HepG2 (cell line): ENCODE measurements at regions not wholly inside any gene's neighbourhood (a gene's known extent, or its start where the extent isn't known, plus 50 kb on each side); places are given as distances from the start of the nearest gene placed in this dataset.

ENCODE experiments used
- ATAC-seq: fragments of 200-7000 bp; cut with Tn5 transposase; 3 replicates; pipeline ENCODE4 v1.9.1; 2020; ENCODE audit warnings: mild to moderate bottlenecking, moderate library complexity
- BruUV-seq: library from RNA; stranded (reverse); fragments of 400-500 nt; replicated peaks from 2 replicates; lab custom pipeline; 2021; lab: Mats Ljungman, UMichigan
- CTCF ChIA-PET: fragments of 300-600 bp; formaldehyde crosslinking; extraction: SDS; loops from one replicate; lab custom pipeline; 2021; ENCODE audit warnings: low total read pairs, inconsistent platforms, low intra/inter-chr PET ratio; lab: Yijun Ruan, JAX
- POLR2A ChIA-PET: fragments of 350-600 bp; sonication (Branson Sonifier 250); formaldehyde crosslinking; loops from one replicate; lab custom pipeline; 2020; ENCODE audit warnings: antibody characterized with exemption, inconsistent platforms; lab: Yijun Ruan, JAX
- DNase-seq: peaks from one replicate; pipeline ENCODE4 v3.0.0-alpha.2; 2015; ENCODE audit warnings: low spot score
- FAIRE-seq: peaks from 3 replicates; lab custom pipeline; 2011; peaks lifted over from hg19 to GRCh38; lab: Jason Lieb, UNC
- H2AFZ ChIP-seq: one replicate; pipeline ENCODE4 v1.6.1; 2011; ENCODE audit warnings: low read length, inconsistent platforms
- H3K27ac ChIP-seq: fragments of 300-600 bp; 3 replicates; pipeline ENCODE4 v1.8.0; 2011; ENCODE audit warnings: mixed run types, mild to moderate bottlenecking, mixed read lengths, low read length, inconsistent platforms; ENCODE audit not compliant: insufficient read depth; ENCODE audit errors: extremely low read length
- H3K27me3 ChIP-seq, 2 experiments: fragments of 200-600 bp in 1 of 2; 2 replicates in 1 of 2; 3 replicates in 1 of 2; pipeline versions ENCODE4 v1.6.0 to v1.8.0; 2011; ENCODE audit warnings: low read length in 2 of 2, mild to moderate bottlenecking in 2 of 2, moderate library complexity in 2 of 2, inconsistent platforms in 1 of 2; ENCODE audit not compliant: insufficient read depth in 2 of 2, control insufficient read depth in 1 of 2
- H3K36me3 ChIP-seq, 2 experiments: fragments of 200-600 bp in 1 of 2; replicated peaks in 1 of 2; 2 replicates in 1 of 2; 3 replicates in 1 of 2; pipeline versions ENCODE4 v1.5.1 to v1.8.0; 2011; ENCODE audit warnings: low read length in 2 of 2, inconsistent platforms in 1 of 2; ENCODE audit not compliant: insufficient read depth in 2 of 2, control insufficient read depth in 1 of 2
- H3K4me1 ChIP-seq: 2 replicates; pipeline ENCODE4 v1.5.1; 2012; ENCODE audit warnings: low read length, inconsistent platforms; ENCODE audit not compliant: insufficient read depth
- H3K4me2 ChIP-seq: 2 replicates; pipeline ENCODE4 v1.6.0; 2011; ENCODE audit warnings: low read depth, low read length, inconsistent platforms
- H3K4me3 ChIP-seq, 3 experiments: fragments of 200-600 bp in 1 of 3; sonication (generic), shearing (Covaris generic) in 1 of 3; replicated peaks in 1 of 3; 2 replicates each; pipeline ENCODE4 v1.5.1; 2011 to 2016; ENCODE audit warnings: low read length in 3 of 3, inconsistent platforms in 2 of 3, low read depth in 2 of 3, mild to moderate bottlenecking in 2 of 3, control low read depth in 1 of 3, mixed read lengths in 1 of 3; ENCODE audit not compliant: insufficient read depth in 1 of 3
- H3K79me2 ChIP-seq: one replicate; pipeline ENCODE4 v1.6.1; 2011; ENCODE audit warnings: low read length, inconsistent platforms; ENCODE audit not compliant: insufficient read depth
- H3K9ac ChIP-seq: 2 replicates; pipeline ENCODE4 v1.6.0; 2011; ENCODE audit warnings: mild to moderate bottlenecking, low read depth, low read length, inconsistent platforms; ENCODE audit not compliant: insufficient read depth
- H3K9me3 ChIP-seq: 2 replicates; pipeline ENCODE4 v1.5.1; 2012; ENCODE audit warnings: mild to moderate bottlenecking, low read length
- H4K20me1 ChIP-seq: 2 replicates; pipeline ENCODE4 v1.6.0; 2011; ENCODE audit warnings: inconsistent platforms, mild to moderate bottlenecking, low read length, moderate library complexity; ENCODE audit not compliant: insufficient read depth
- ATRX ChIP-seq: sonication (generic); formaldehyde crosslinking; IDR thresholded peaks from 2 replicates; pipeline ENCODE4 v1.4.0; 2020; ENCODE audit warnings: missing genetic modification reagents, borderline replicate concordance
- GATA4 ChIP-seq: sonication (generic); IDR thresholded peaks from 2 replicates; pipeline ENCODE4 v1.6.1; 2016; ENCODE audit warnings: antibody characterized with exemption, low read depth, borderline replicate concordance
- GZF1 ChIP-seq: sonication (generic); formaldehyde crosslinking; IDR thresholded peaks from 2 replicates; pipeline ENCODE4 v1.5.1; 2020; ENCODE audit warnings: mild to moderate bottlenecking, missing genetic modification reagents
- IKZF4 ChIP-seq: sonication (generic); formaldehyde crosslinking; IDR thresholded peaks from 2 replicates; pipeline ENCODE4 v1.5.1; 2020; ENCODE audit warnings: borderline replicate concordance, mild to moderate bottlenecking, low read depth, missing genetic modification reagents; ENCODE audit errors: not compliant biosample characterization
- KAT8 ChIP-seq: IDR thresholded peaks from 2 replicates; pipeline ENCODE4 v1.6.1; 2016; ENCODE audit warnings: missing genetic modification reagents, missing compliant biosample characterization
- KLF9 ChIP-seq: IDR thresholded peaks from 2 replicates; pipeline ENCODE4 v1.6.1; 2016; ENCODE audit warnings: low read depth
- MBNL3 ChIP-seq: fragments of 250-450 bp; sonication (Bioruptor Pico); conservative IDR thresholded peaks from 2 replicates; pipeline ENCODE4 v1.8.0; 2022; ENCODE audit warnings: mild to moderate bottlenecking, inconsistent platforms
- NCOA2 ChIP-seq: sonication (generic); formaldehyde crosslinking; IDR thresholded peaks from 2 replicates; pipeline ENCODE4 v1.8.0; 2022; ENCODE audit warnings: inconsistent platforms
- PAX8 ChIP-seq: sonication (generic); formaldehyde crosslinking; IDR thresholded peaks from 2 replicates; pipeline ENCODE4 v1.8.0; 2022; ENCODE audit warnings: mild to moderate bottlenecking, missing genetic modification reagents, borderline replicate concordance
- RBFOX2 ChIP-seq: fragments of 200-400 bp; formaldehyde crosslinking; IDR thresholded peaks from 2 replicates; pipeline ENCODE4 v1.6.1; 2017; ENCODE audit warnings: low read depth, mild to moderate bottlenecking, low read length
- SP1 ChIP-seq, 2 experiments: fragments of 450-650 bp in 1 of 2; sonication (generic) in 1 of 2; formaldehyde crosslinking in 1 of 2; IDR thresholded peaks; 2 replicates each; pipeline versions ENCODE4 v1.4.0 to v1.6.1; 2016 to 2020; ENCODE audit warnings: missing genetic modification reagents in 1 of 2
- TBP ChIP-seq: sonication (generic); formaldehyde crosslinking; IDR thresholded peaks from 2 replicates; pipeline ENCODE4 v1.5.0; 2020; ENCODE audit warnings: missing genetic modification reagents
- ZBED4 ChIP-seq: sonication (generic); formaldehyde crosslinking; IDR thresholded peaks from 2 replicates; pipeline ENCODE4 v1.4.0; 2020; ENCODE audit warnings: missing genetic modification reagents, borderline replicate concordance
- ZBTB3 ChIP-seq: sonication (generic); formaldehyde crosslinking; IDR thresholded peaks from 2 replicates; pipeline ENCODE4 v1.4.0; 2020; ENCODE audit warnings: low read depth, mild to moderate bottlenecking, moderate library complexity, missing genetic modification reagents, borderline replicate concordance
- ZBTB38 ChIP-seq: sonication (generic); formaldehyde crosslinking; IDR thresholded peaks from 2 replicates; pipeline ENCODE4 v1.5.1; 2020; ENCODE audit warnings: mild to moderate bottlenecking, missing genetic modification reagents
- ZNF510 ChIP-seq: sonication (generic); formaldehyde crosslinking; IDR thresholded peaks from 2 replicates; pipeline ENCODE4 v1.4.0; 2020; ENCODE audit warnings: low read depth, mild to moderate bottlenecking, missing genetic modification reagents
- ZNF569 ChIP-seq: sonication (generic); formaldehyde crosslinking; IDR thresholded peaks from 2 replicates; pipeline ENCODE4 v1.5.0; 2020; ENCODE audit warnings: mild to moderate bottlenecking, missing genetic modification reagents, moderate library complexity, borderline replicate concordance
- ZNF749 ChIP-seq: sonication (generic); formaldehyde crosslinking; IDR thresholded peaks from 2 replicates; pipeline ENCODE4 v1.8.0; 2022; ENCODE audit warnings: mild to moderate bottlenecking, missing genetic modification reagents, moderate library complexity, borderline replicate concordance
- WGBS: methylation state at CpG from one replicate; pipeline ENCODE4 v1.1.6; 2017; ENCODE audit warnings: low lambda C conversion rate; 5-methylcytosine and 5-hydroxymethylcytosine counted together
- in situ Hi-C: cut with HindIII; loops from 2 replicates; pipeline ENCODE4 v1.10.0; 2017; ENCODE audit warnings: low pct_unique_long_range_greater_than_20kb; ENCODE audit not compliant: extremely low pct_ligation_motif_present
- intact Hi-C: fragments of 100-400 bp; cut with micrococcal nuclease; formaldehyde crosslinking; loops from one replicate; pipeline ENCODE4 v1.10.0; 2022; ENCODE audit not compliant: unreplicated experiment
- TF ChIP-seq, protein P1 (sequence below): sonication (generic); formaldehyde crosslinking; IDR thresholded peaks from 2 replicates; pipeline ENCODE4 v1.5.1; 2020; ENCODE audit warnings: missing genetic modification reagents, mild to moderate bottlenecking, borderline replicate concordance

GRCh38 chr18:27581296-27581904 lies 396.3 kb upstream of the CHST9 start (continued):
- TF ChIP-seq TBP (CRISPR knock-in tag) (no peak), PAX8 (CRISPR knock-in tag) (no peak), ZBED4 (CRISPR knock-in tag) (no peak), RBFOX2 (no peak)

DNA sequence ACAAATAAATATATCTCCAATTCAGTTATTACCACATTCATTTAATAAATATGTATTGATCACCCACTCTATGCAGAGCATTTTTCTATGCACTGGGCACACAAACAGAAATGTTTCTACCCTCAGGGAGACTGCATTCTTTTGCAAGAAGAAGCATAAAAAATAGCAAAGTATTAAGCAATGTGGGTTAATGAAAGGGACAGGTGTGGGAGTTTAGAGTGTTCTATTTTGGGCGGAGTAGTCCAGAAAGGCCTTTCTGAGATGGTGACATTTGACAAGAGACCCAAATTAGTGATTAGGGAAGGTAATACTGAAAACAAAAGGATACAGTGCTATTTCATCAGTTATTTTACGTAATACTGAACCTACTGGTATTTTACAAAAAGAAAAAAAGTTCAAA lies 394.3 kb upstream of the CHST9 start:
- TF ChIP-seq KAT8 (CRISPR knock-in tag) (no peak), GZF1 (CRISPR knock-in tag) (no peak), GATA4 (no peak), ZNF569 (CRISPR knock-in tag) (no peak), ZNF749 (CRISPR knock-in tag) (no peak), SP1 (IDR thresholded peaks at IDR 0.05) (no peak), SP1 (CRISPR knock-in tag; IDR thresholded peaks at IDR 0.05) (no peak), MBNL3 (CRISPR knock-in tag) (no peak), ATRX (no peak), ZNF510 (CRISPR knock-in tag) (no peak), KLF9 (no peak), ZBTB3 (CRISPR knock-in tag) (no peak), ZBTB38 (CRISPR knock-in tag) (no peak), IKZF4 (CRISPR knock-in tag) (no peak), NCOA2 (CRISPR knock-in tag) (no peak)
- TF ChIP-seq, protein P1, sequence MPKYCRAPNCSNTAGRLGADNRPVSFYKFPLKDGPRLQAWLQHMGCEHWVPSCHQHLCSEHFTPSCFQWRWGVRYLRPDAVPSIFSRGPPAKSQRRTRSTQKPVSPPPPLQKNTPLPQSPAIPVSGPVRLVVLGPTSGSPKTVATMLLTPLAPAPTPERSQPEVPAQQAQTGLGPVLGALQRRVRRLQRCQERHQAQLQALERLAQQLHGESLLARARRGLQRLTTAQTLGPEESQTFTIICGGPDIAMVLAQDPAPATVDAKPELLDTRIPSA (CRISPR knock-in tag), result no peak
- ChIA-PET CTCF (no interaction called here), POLR2A (no interaction called here)
- Histone ChIP-seq H3K79me2 (no peaks in the 10 kb centered on the region), H3K4me3 (no peak overlapping the region), H3K27me3 (no peaks in the 10 kb centered on the region; a peak in 1 of 5 replicates), H3K27ac (no peak overlapping the region), H3K9me3 (peaks cover 18% of the 10 kb centered on the region), H3K9ac (no peak overlapping the region), H3K36me3 (no peaks in the 10 kb centered on the region), H2AFZ (no peak overlapping the region), H3K4me2 (no peak overlapping the region), H3K4me1 (no peaks in the 10 kb centered on the region), H4K20me1 (no peaks in the 10 kb centered on the region)
- DNase-seq (no peak), FAIRE-seq (no peak), ATAC-seq (no peak)
- in situ Hi-C loops (no loop called here), intact Hi-C loops (no loop called here)
- no TSS peak for BruUV-seq
- WGBS, result 20% methylated on average over 2 of the region's 2 CpGs
